Neural progenitor cell (in vitro differentiated cells): ENCODE measurements at regions not wholly inside any gene's neighbourhood (a gene's known extent, or its start where the extent isn't known, plus 50 kb on each side); places are given as distances from the start of the nearest gene placed in this dataset.

Experiments
- DNase-seq: peaks from one replicate; pipeline ENCODE4 v3.0.0-alpha.2; 2016; ENCODE audit warnings: low spot score
- H2AFZ ChIP-seq: fragments of 200-600 bp; sonication (generic); replicated peaks from 2 replicates; pipeline ENCODE4 v1.6.1; 2016; ENCODE audit warnings: antibody characterized with exemption
- H3F3A ChIP-seq: fragments of 200-600 bp; sonication (generic); 2 replicates; pipeline ENCODE4 v1.6.1; 2016; ENCODE audit warnings: antibody characterized with exemption, low read depth
- H3K27ac ChIP-seq: fragments of 200-600 bp; sonication (generic); 2 replicates; pipeline ENCODE4 v1.5.1; 2016; ENCODE audit warnings: mild to moderate bottlenecking
- H3K27me3 ChIP-seq: fragments of 200-600 bp; sonication (generic); 2 replicates; pipeline ENCODE4 v1.6.1; 2016; ENCODE audit warnings: mild to moderate bottlenecking, moderate library complexity
- H3K36me3 ChIP-seq: fragments of 200-600 bp; sonication (generic); 2 replicates; pipeline ENCODE4 v1.5.1; 2016
- H3K4me1 ChIP-seq: fragments of 200-600 bp; sonication (generic); 2 replicates; pipeline ENCODE4 v1.6.1; 2016; ENCODE audit warnings: mixed run types
- H3K4me2 ChIP-seq: fragments of 200-600 bp; sonication (generic); 2 replicates; pipeline ENCODE4 v1.6.1; 2016
- H3K4me3 ChIP-seq: fragments of 200-600 bp; sonication (generic); 2 replicates; pipeline ENCODE4 v1.5.1; 2016
- H3K79me2 ChIP-seq: fragments of 200-600 bp; sonication (generic); 2 replicates; pipeline ENCODE4 v1.6.1; 2016; ENCODE audit warnings: low read depth
- H3K9ac ChIP-seq: fragments of 200-600 bp; sonication (generic); 2 replicates; pipeline ENCODE4 v1.6.1; 2016
- H3K9me3 ChIP-seq: fragments of 200-600 bp; sonication (generic); 2 replicates; pipeline ENCODE4 v1.5.1; 2016; ENCODE audit warnings: low read depth
- H4K20me1 ChIP-seq: fragments of 200-600 bp; sonication (generic); 2 replicates; pipeline ENCODE4 v1.6.1; 2016; ENCODE audit warnings: low read depth
- H3K27ac Mint-ChIP-seq: 3 replicates; pipeline ENCODE4 v1.8.0; 2021; ENCODE audit warnings: mixed read lengths
- H3K27me3 Mint-ChIP-seq: 2 replicates; pipeline ENCODE4 v1.8.0; 2022; ENCODE audit warnings: low read depth, mild to moderate bottlenecking, inconsistent platforms, moderate library complexity, mixed read lengths; ENCODE audit not compliant: insufficient read depth
- H3K36me3 Mint-ChIP-seq: 3 replicates; pipeline ENCODE4 v1.8.0; 2021; ENCODE audit warnings: mixed read lengths
- H3K4me1 Mint-ChIP-seq: 3 replicates; pipeline ENCODE4 v1.8.0; 2021; ENCODE audit warnings: mixed read lengths
- H3K4me3 Mint-ChIP-seq: 3 replicates; pipeline ENCODE4 v1.8.0; 2021; ENCODE audit warnings: mild to moderate bottlenecking, moderate library complexity, mixed read lengths
- H3K9me3 Mint-ChIP-seq: 3 replicates; pipeline ENCODE4 v1.8.0; 2020; ENCODE audit warnings: mixed read lengths
- CTCF ChIP-seq: fragments of 200-600 bp; sonication (generic); IDR thresholded peaks from 2 replicates; pipeline ENCODE4 v1.5.1; 2017; ENCODE audit warnings: antibody characterized with exemption, mild to moderate bottlenecking
- EZH2 ChIP-seq: fragments of 200-600 bp; sonication (generic); IDR thresholded peaks from 2 replicates; pipeline ENCODE4 v1.6.1; 2017; ENCODE audit warnings: antibody characterized with exemption, mild to moderate bottlenecking, moderate library complexity
- EZH2phosphoT487 ChIP-seq: fragments of 200-600 bp; sonication (generic); IDR thresholded peaks from 2 replicates; pipeline ENCODE4 v1.6.1; 2017; ENCODE audit warnings: antibody characterized with exemption

DNA sequence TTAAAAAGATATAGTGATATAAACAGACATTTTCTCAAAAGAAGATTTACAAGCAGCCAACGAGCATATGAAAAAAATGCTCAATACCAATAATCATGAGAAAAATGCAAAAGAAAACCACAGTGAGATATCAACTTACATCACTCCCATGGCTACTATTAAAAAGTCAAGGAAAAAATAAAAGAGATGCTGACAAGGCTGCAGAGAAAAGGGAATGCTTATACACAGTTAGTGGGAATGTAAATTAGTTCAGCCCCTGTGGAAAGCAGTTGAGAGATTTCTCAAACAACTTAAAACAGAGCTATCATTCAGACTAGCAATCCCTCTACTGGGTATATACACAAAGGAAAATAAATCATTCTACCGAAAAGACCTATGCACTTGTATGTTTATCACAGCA lies 97.1 kb upstream of the CARD18 start:
- DNase-seq = no peak
- H3K9ac ChIP-seq = no peak overlapping the region
- H2AFZ ChIP-seq = no peak overlapping the region
- Mint-ChIP-seq H3K4me1 (no peaks in the 10 kb centered on the region), H3K9me3 (no peaks in the 10 kb centered on the region), H3K4me3 (no peak overlapping the region), H3K27ac (no peak overlapping the region), H3K27me3 (no peaks in the 10 kb centered on the region), H3K36me3 (no peaks in the 10 kb centered on the region)
- H3K36me3 ChIP-seq = no peaks in the 10 kb centered on the region
- no peaks in the 10 kb centered on the region for H4K20me1 ChIP-seq
- TF ChIP-seq EZH2 = no peak
- no peak for TF ChIP-seq EZH2phosphoT487
- TF ChIP-seq CTCF = no peak
- no peaks in the 10 kb centered on the region for H3K79me2 ChIP-seq
- no peaks in the 10 kb centered on the region for H3K9me3 ChIP-seq
- H3F3A ChIP-seq = no peaks in the 10 kb centered on the region
- H3K4me2 ChIP-seq = no peak overlapping the region
- H3K27me3 ChIP-seq = no peaks in the 10 kb centered on the region
- H3K27ac ChIP-seq = no peak overlapping the region
- no peak overlapping the region for H3K4me3 ChIP-seq
- H3K4me1 ChIP-seq = no peaks in the 10 kb centered on the region

- H3K27ac ChIP-seq = no peak overlapping the region
- H3K79me2 ChIP-seq = no peaks in the 10 kb centered on the region
- no peaks in the 10 kb centered on the region for H3K36me3 ChIP-seq
- Mint-ChIP-seq H3K27me3 (no peaks in the 10 kb centered on the region), H3K9me3 (no peaks in the 10 kb centered on the region), H3K4me3 (no peak overlapping the region), H3K27ac (no peak overlapping the region), H3K36me3 (no peaks in the 10 kb centered on the region), H3K4me1 (no peaks in the 10 kb centered on the region)
- TF ChIP-seq CTCF (no peak), EZH2phosphoT487 (no peak), EZH2 (no peak)
- no peaks in the 10 kb centered on the region for H4K20me1 ChIP-seq
- no peaks in the 10 kb centered on the region for H3K4me1 ChIP-seq
- no peak for DNase-seq
- no peak overlapping the region for H3K4me2 ChIP-seq
- H2AFZ ChIP-seq = no peak overlapping the region
- H3K9ac ChIP-seq = no peak overlapping the region
- no peaks in the 10 kb centered on the region for H3K9me3 ChIP-seq
- H3K27me3 ChIP-seq = no peaks in the 10 kb centered on the region
- H3K4me3 ChIP-seq = no peak overlapping the region
- H3F3A ChIP-seq = no peaks in the 10 kb centered on the region
These were observed 93.7 kb upstream of the CARD18 start for GRCh38 chr11:105233285-105233684.

DNA sequence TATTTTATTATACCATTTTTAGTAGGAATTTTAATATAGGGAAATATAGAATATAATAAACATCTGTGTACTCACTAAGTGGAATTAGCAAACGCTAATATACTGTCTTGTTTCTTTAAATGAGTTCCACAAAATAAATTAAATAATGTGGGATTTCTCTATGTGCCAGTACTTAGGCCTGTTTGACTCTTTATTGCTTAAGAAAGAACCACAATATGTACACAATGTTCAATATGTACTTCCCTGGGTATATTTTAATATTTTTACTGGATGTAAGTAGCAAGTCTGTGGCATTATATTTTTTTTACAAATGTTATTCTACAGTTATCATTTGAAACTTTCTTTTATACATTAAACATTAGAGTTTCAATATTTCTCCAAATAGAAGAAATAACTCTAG lies 92.5 kb upstream of the CARD18 start:
- no peak overlapping the region for H3K27ac ChIP-seq
- no peak overlapping the region for H3K4me3 Mint-ChIP-seq
- H3K9me3 Mint-ChIP-seq = no peaks in the 10 kb centered on the region
- H3K27ac Mint-ChIP-seq = no peak overlapping the region
- no peaks in the 10 kb centered on the region for H3K4me1 ChIP-seq
- no peaks in the 10 kb centered on the region for H3K4me1 Mint-ChIP-seq
- no peak overlapping the region for H3K4me3 ChIP-seq
- H3K9me3 ChIP-seq = no peaks in the 10 kb centered on the region
- no peak overlapping the region for H3K9ac ChIP-seq
- H3K36me3 Mint-ChIP-seq = no peaks in the 10 kb centered on the region
- H3K27me3 Mint-ChIP-seq = no peaks in the 10 kb centered on the region
- H3K27me3 ChIP-seq = no peaks in the 10 kb centered on the region
- H3K36me3 ChIP-seq = no peaks in the 10 kb centered on the region
- H3F3A ChIP-seq = no peaks in the 10 kb centered on the region
- no peaks in the 10 kb centered on the region for H3K79me2 ChIP-seq
- H2AFZ ChIP-seq = no peak overlapping the region
- no peak for DNase-seq
- no peaks in the 10 kb centered on the region for H4K20me1 ChIP-seq
- TF ChIP-seq EZH2 = no peak
- H3K4me2 ChIP-seq = no peak overlapping the region

GRCh38 chr11:105230586-105230985 lies 91.0 kb upstream of the CARD18 start:
- H3K79me2 ChIP-seq = no peaks in the 10 kb centered on the region
- no peak for DNase-seq
- H4K20me1 ChIP-seq = no peaks in the 10 kb centered on the region
- no peaks in the 10 kb centered on the region for H3K36me3 ChIP-seq
- Mint-ChIP-seq H3K4me1 (no peaks in the 10 kb centered on the region), H3K9me3 (no peaks in the 10 kb centered on the region), H3K36me3 (no peaks in the 10 kb centered on the region), H3K27me3 (no peaks in the 10 kb centered on the region), H3K4me3 (no peak overlapping the region), H3K27ac (no peak overlapping the region)
- no peaks in the 10 kb centered on the region for H3K27me3 ChIP-seq
- no peaks in the 10 kb centered on the region for H3F3A ChIP-seq
- no peak overlapping the region for H3K4me2 ChIP-seq
- H3K9ac ChIP-seq = no peak overlapping the region
- H3K27ac ChIP-seq = no peak overlapping the region
- no peaks in the 10 kb centered on the region for H3K9me3 ChIP-seq
- no peak overlapping the region for H3K4me3 ChIP-seq
- no peak overlapping the region for H2AFZ ChIP-seq
- no peak for TF ChIP-seq EZH2phosphoT487
- no peak for TF ChIP-seq EZH2
- H3K4me1 ChIP-seq = no peaks in the 10 kb centered on the region
